Neutrophil (primary cell): ENCODE measurements at regions not wholly inside any gene's neighbourhood (a gene's known extent, or its start where the extent isn't known, plus 50 kb on each side); places are given as distances from the start of the nearest gene placed in this dataset.

Experiments
- H3K27ac ChIP-seq: fragments of 200-600 bp; sonication (generic); 2 replicates; pipeline ENCODE4 v1.5.1; 2016; ENCODE audit warnings: mild to moderate bottlenecking, moderate library complexity
- H3K27me3 ChIP-seq: fragments of 200-600 bp; sonication (generic); 2 replicates; pipeline ENCODE4 v1.6.0; 2016; ENCODE audit warnings: mild to moderate bottlenecking
- H3K36me3 ChIP-seq: fragments of 200-600 bp; sonication (generic); 2 replicates; pipeline ENCODE4 v1.5.1; 2017
- H3K4me1 ChIP-seq, 2 experiments: fragments of 200-600 bp in 1 of 2; sonication (generic) in 1 of 2; 1 replicate in 1 of 2; 2 replicates in 1 of 2; pipeline versions ENCODE4 v1.5.1 to v1.6.1; 2013 to 2016; ENCODE audit warnings: low read depth in 1 of 2, low read length in 1 of 2, mild to moderate bottlenecking in 1 of 2, moderate library complexity in 1 of 2; ENCODE audit not compliant: control insufficient read depth in 1 of 2, insufficient read depth in 1 of 2
- H3K4me3 ChIP-seq, 2 experiments: fragments of 200-600 bp in 1 of 2; sonication (generic) in 1 of 2; 1 replicate in 1 of 2; 2 replicates in 1 of 2; pipeline ENCODE4 v1.5.1; 2013 to 2016; ENCODE audit warnings: low read depth in 1 of 2, low read length in 1 of 2, mild to moderate bottlenecking in 1 of 2, moderate library complexity in 1 of 2
- H3K9me3 ChIP-seq: fragments of 200-600 bp; sonication (generic); 2 replicates; pipeline ENCODE4 v1.5.1; 2016
- TF ChIP-seq, protein P1 (sequence below): fragments of 200-600 bp; sonication (generic); IDR thresholded peaks from 2 replicates; pipeline ENCODE4 v1.5.1; 2016; ENCODE audit warnings: antibody characterized with exemption

DNA sequence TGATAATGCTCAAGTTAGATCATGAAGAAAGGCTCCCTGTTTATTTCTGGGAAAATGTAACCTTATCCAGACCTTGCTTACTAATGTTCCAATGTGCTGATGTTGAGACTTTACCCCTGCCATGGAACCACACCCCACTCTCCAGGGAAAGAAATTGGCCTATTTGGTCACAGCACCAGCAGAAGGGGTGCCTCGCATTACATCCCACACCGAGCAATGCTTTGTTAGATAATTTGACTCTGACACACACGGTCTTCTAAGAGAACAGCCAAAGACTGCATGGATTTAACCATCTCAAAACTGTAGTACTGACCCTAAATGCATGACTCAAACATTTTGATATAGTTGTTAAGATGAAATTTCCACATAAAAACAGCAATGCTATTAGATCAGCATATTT, 152.1 kb upstream of the CCDC150 start:
- H3K4me1 ChIP-seq, result no peaks in the 10 kb centered on the region
- H3K9me3 ChIP-seq, result no peaks in the 10 kb centered on the region
- H3K4me3 ChIP-seq, result no peak overlapping the region
- peaks cover 3% of the 10 kb centered on the region for H3K27me3 ChIP-seq
- H3K36me3 ChIP-seq, result no peaks in the 10 kb centered on the region
- TF ChIP-seq, protein P1, sequence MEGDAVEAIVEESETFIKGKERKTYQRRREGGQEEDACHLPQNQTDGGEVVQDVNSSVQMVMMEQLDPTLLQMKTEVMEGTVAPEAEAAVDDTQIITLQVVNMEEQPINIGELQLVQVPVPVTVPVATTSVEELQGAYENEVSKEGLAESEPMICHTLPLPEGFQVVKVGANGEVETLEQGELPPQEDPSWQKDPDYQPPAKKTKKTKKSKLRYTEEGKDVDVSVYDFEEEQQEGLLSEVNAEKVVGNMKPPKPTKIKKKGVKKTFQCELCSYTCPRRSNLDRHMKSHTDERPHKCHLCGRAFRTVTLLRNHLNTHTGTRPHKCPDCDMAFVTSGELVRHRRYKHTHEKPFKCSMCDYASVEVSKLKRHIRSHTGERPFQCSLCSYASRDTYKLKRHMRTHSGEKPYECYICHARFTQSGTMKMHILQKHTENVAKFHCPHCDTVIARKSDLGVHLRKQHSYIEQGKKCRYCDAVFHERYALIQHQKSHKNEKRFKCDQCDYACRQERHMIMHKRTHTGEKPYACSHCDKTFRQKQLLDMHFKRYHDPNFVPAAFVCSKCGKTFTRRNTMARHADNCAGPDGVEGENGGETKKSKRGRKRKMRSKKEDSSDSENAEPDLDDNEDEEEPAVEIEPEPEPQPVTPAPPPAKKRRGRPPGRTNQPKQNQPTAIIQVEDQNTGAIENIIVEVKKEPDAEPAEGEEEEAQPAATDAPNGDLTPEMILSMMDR, result no peak
- H3K27ac ChIP-seq, result no peak overlapping the region

DNA sequence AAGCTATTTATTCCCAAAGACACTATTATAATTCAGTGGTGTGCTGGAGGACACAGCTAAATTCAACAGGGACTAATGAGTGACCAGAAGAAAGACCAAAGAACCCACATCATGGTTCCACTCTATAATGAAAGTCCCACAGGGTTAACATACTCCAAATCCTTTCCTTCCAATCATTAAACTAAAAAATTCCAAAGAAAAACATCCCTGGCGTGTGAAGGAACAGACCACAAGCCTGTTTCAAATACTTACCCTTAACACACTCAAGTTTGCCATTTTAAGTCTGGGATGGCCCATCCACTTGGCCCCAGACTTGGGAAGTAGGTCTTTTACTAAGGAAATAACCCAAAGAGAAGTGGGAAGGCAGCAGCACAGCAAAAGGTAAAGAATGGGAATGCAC, 150.1 kb upstream of the CCDC150 start:
- H3K36me3 ChIP-seq, result no peaks in the 10 kb centered on the region

DNA sequence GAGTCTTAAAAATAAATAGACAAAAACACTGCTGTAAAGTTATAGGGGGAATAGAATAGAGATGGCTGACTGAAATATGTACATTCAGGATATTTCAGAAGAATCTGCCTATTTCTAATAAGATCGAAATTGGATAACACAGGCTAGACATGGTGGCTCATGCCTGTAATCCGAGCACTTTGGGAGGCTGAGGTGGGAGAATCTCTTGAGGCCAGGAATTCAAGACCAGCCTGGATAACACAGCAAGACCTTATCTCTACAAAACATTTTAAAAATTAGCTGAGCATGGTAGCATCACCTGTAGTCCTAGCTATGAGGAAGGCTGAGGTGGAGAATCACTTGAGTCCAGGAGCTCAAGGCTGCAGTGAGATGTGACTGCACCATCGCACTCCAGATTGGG, 146.6 kb upstream of the CCDC150 start:
- Histone ChIP-seq H3K4me1 (no peaks in the 10 kb centered on the region), H3K4me3 (no peak overlapping the region), H3K36me3 (no peaks in the 10 kb centered on the region), H3K27ac (no peak overlapping the region), H3K9me3 (no peaks in the 10 kb centered on the region), H3K27me3 (no peaks in the 10 kb centered on the region)
- TF ChIP-seq, protein P1, result no peak

More for the DNA sequence above, 150.1 kb upstream of the CCDC150 start:
- TF ChIP-seq, protein P1, result no peak
- Histone ChIP-seq H3K9me3 (no peaks in the 10 kb centered on the region), H3K27me3 (no peaks in the 10 kb centered on the region), H3K27ac (no peak overlapping the region), H3K4me1 (no peaks in the 10 kb centered on the region), H3K4me3 (no peak overlapping the region)

DNA sequence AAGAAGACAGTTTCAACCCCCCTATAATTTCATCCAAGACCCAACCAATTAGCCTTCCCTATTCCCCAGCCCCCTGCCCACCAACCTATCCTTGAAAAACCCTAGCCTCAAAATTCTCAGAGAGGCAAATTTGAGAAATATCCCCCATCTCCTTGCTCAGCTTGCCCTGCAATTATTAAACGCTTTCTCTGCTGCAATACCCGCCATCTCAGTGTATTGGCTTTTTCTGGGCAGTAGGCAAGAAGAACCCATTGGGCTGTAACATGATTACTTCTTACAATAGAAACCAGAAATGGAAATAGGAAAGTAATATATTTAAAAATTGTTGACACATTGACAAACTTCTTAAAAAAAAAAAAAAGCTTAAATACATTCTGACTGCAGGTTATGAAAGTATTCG, 140.6 kb upstream of the CCDC150 start:
- Histone ChIP-seq H3K4me3 (no peak overlapping the region), H3K27ac (no peak overlapping the region), H3K36me3 (no peaks in the 10 kb centered on the region), H3K4me1 (no peaks in the 10 kb centered on the region), H3K9me3 (peaks cover 5% of the 10 kb centered on the region), H3K27me3 (no peaks in the 10 kb centered on the region)
- TF ChIP-seq, protein P1, result no peak

DNA sequence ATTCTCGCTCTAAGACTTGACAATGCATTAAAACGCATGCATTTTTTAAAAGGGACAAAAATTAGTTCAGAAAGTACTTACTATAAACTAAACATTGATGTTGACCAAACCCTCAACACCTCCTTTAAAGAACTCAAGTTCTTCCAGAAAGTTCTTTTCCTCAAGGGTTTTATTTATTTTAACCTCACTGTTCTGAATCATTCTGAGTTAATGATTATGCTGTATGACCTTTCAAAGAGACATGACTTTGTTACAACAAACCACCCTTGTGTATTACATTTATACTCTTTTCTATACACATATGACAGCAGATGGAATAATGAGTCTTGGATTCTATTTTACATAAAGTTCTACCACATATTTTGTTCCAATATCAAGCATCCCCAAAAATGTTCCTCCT, 139.8 kb upstream of the CCDC150 start:
- Histone ChIP-seq H3K9me3 (peaks cover 5% of the 10 kb centered on the region), H3K27ac (no peak overlapping the region), H3K4me1 (no peaks in the 10 kb centered on the region), H3K27me3 (no peaks in the 10 kb centered on the region), H3K4me3 (no peak overlapping the region), H3K36me3 (no peaks in the 10 kb centered on the region)
- TF ChIP-seq, protein P1, result no peak
